ENCODE measurements at regions not wholly inside any gene's neighbourhood (a gene's known extent, or its start where the extent isn't known, plus 50 kb on each side); places are given as distances from the start of the nearest gene placed in this dataset.

- Histone ChIP-seq H3K4me1 (no peaks in the 10 kb centered on the region), H3K9me3 (replicated peaks) (no peaks in the 10 kb centered on the region), H3K27ac (no peak overlapping the region), H3K27me3 (no peaks in the 10 kb centered on the region), H3K36me3 (no peaks in the 10 kb centered on the region), H3K4me3 (no peak overlapping the region)
- DNase-seq, result no peak
These were observed 101.2 kb upstream of the ERG start for GRCh38 chr21:38599381-38599975.

DNA sequence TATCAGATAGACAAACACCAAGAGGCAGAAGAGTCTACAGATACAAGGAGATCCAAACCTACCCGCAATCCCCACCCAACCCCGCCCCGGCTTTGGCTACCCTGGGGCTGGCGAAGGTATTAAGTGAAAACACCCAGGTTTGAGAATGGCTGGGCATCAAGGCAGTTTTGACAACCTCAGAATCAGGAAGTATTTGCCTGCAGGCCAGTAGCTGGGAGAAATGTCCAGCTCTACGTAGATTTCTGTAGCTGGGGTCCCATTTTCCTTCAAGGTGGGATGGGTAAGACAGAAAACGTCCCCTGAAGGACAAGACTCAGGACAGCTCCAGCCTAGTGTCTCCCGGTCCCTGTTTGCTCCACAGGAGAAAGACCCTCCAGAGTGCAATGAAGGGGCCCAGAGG lies 101.8 kb upstream of the ERG start:
- H3K27me3 ChIP-seq, result no peaks in the 10 kb centered on the region

GRCh38 chr21:38605236-38605635 lies 107.0 kb upstream of the ERG start:
- Histone ChIP-seq H3K9me3 (replicated peaks) (no peaks in the 10 kb centered on the region), H3K27me3 (0 out of 2 replicates have a peak, but pooled peaks cover 4% of the 10 kb centered on the region), H3K36me3 (no peaks in the 10 kb centered on the region), H3K27ac (no peak overlapping the region), H3K4me3 (no peak overlapping the region), H3K4me1 (no peaks in the 10 kb centered on the region)
- DNase-seq, result no peak

More for the DNA sequence above, 101.8 kb upstream of the ERG start:
- Histone ChIP-seq H3K36me3 (no peaks in the 10 kb centered on the region), H3K4me1 (no peaks in the 10 kb centered on the region), H3K4me3 (no peak overlapping the region), H3K9me3 (replicated peaks) (no peaks in the 10 kb centered on the region), H3K27ac (no peak overlapping the region)
- DNase-seq, result no peak

GRCh38 chr21:38609580-38609979 lies 111.3 kb upstream of the ERG start:
- no peaks in the 10 kb centered on the region for H3K4me1 ChIP-seq
- DNase-seq, result no peak
- H3K36me3 ChIP-seq, result no peaks in the 10 kb centered on the region
- H3K4me3 ChIP-seq, result no peak overlapping the region
- no peak overlapping the region for H3K27ac ChIP-seq
- no peaks in the 10 kb centered on the region for H3K9me3 ChIP-seq (replicated peaks)
- peaks cover 4% of the 10 kb centered on the region; the same call in 1 of the 2 replicates for H3K27me3 ChIP-seq

- H3K27ac ChIP-seq, result no peak overlapping the region
- H3K4me3 ChIP-seq, result no peak overlapping the region
- H3K4me1 ChIP-seq, result no peaks in the 10 kb centered on the region
- no peaks in the 10 kb centered on the region for H3K9me3 ChIP-seq (replicated peaks)
- no peaks in the 10 kb centered on the region; the same call in 1 of the 2 replicates for H3K27me3 ChIP-seq
- DNase-seq, result no peak
- H3K36me3 ChIP-seq, result no peaks in the 10 kb centered on the region
These were observed 112.5 kb upstream of the ERG start for GRCh38 chr21:38610623-38611251.

DNA sequence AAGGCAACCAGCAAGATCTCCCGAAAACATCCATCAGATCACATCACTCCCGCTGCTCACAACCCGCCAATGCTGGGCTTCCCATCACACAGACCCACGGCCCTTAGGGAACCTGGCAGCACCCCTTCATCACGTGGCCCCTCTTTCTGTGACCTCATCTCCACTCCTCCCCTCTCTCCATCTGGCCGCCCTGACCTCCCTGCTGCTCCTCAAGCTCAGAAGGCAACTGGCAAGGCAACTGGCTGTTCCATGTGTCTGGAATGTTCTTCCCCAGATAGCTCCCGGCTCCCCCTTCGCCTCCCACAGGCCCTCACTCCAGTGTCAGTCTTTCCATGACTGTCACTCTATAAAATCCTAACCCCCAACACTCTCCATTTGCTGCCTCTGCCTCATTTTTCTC lies 113.0 kb upstream of the ERG start:
- H3K27me3 ChIP-seq, result no peaks in the 10 kb centered on the region; the same call in 1 of the 2 replicates
- H3K9me3 ChIP-seq (replicated peaks), result no peaks in the 10 kb centered on the region
- DNase-seq, result no peak
- H3K4me1 ChIP-seq, result no peaks in the 10 kb centered on the region
- H3K4me3 ChIP-seq, result no peak overlapping the region
- H3K27ac ChIP-seq, result no peak overlapping the region
- no peaks in the 10 kb centered on the region for H3K36me3 ChIP-seq

GRCh38 chr21:38613686-38614085 lies 115.4 kb upstream of the ERG start:
- Histone ChIP-seq H3K4me3 (no peak overlapping the region), H3K4me1 (no peaks in the 10 kb centered on the region), H3K27ac (no peak overlapping the region), H3K9me3 (replicated peaks) (no peaks in the 10 kb centered on the region), H3K36me3 (no peaks in the 10 kb centered on the region), H3K27me3 (no peaks in the 10 kb centered on the region; the same call in 1 of the 2 replicates)
- no peak for DNase-seq

GRCh38 chr21:38614558-38614957 lies 116.3 kb upstream of the ERG start:
- H3K4me3 ChIP-seq, result no peak overlapping the region
- no peak overlapping the region for H3K27ac ChIP-seq
- H3K27me3 ChIP-seq, result no peaks in the 10 kb centered on the region; the same call in 1 of the 2 replicates
- DNase-seq, result no peak
- no peaks in the 10 kb centered on the region for H3K4me1 ChIP-seq
- no peaks in the 10 kb centered on the region for H3K9me3 ChIP-seq (replicated peaks)
- H3K36me3 ChIP-seq, result no peaks in the 10 kb centered on the region

- H3K27ac ChIP-seq, result no peak overlapping the region
- H3K36me3 ChIP-seq, result no peaks in the 10 kb centered on the region
- no peaks in the 10 kb centered on the region; the same call in 1 of the 2 replicates for H3K27me3 ChIP-seq
- H3K4me3 ChIP-seq, result no peak overlapping the region
- H3K4me1 ChIP-seq, result no peaks in the 10 kb centered on the region
- no peak for DNase-seq
- H3K9me3 ChIP-seq (replicated peaks), result no peaks in the 10 kb centered on the region
These were observed 121.2 kb upstream of the ERG start for GRCh38 chr21:38619480-38619879.

DNA sequence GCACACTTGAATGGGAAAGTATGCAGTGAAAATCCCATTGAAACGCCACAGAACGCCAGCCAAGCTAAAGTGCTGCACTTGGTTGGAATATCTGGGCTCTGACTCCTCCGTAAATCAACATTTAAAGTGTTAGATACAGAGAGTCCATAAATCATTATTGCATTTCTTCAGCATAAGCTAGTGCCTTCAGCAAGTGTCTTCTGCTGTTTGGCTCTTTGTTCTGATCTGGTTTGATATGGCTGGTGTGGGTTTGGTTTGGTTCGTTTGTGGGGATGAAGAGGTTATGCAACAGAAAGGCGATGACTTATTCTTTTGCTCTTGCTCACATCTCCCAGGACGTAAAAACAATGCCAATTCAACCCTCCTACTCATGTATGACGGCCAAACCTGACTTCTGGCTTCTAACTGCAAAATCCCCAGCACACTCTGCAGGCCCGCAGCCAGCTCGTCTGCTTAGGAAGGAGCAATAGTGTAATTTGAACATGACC lies 121.8 kb upstream of the ERG start:
- Histone ChIP-seq H3K27me3 (no peaks in the 10 kb centered on the region; the same call in 1 of the 2 replicates), H3K4me1 (no peaks in the 10 kb centered on the region)

DNA sequence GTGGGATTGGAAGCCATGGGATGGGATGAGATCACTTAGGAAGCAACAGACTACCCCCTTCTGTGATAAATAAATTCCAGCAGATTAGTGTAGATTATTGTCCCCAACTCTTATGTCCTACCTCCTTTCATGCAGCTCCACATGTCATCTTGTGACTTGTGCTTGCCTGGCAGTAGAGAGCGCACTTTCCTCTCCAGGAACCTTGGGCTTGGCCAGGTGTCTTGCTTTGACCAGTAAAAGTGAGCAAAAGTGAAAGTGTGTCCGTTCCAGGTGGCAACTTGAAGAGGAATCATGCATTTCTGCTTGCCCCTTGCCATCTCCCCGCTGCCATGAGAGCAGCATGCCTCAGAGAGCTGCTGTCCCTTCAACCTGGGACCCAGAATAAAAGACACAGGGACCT lies 122.9 kb upstream of the ERG start:
- Histone ChIP-seq H3K9me3 (replicated peaks) (no peaks in the 10 kb centered on the region), H3K27me3 (no peaks in the 10 kb centered on the region; the same call in 1 of the 2 replicates), H3K4me1 (no peaks in the 10 kb centered on the region), H3K4me3 (no peak overlapping the region), H3K27ac (no peak overlapping the region), H3K36me3 (no peaks in the 10 kb centered on the region)
- DNase-seq, result no peak

More for the DNA sequence above, 121.8 kb upstream of the ERG start:
- DNase-seq, result no peak
- Histone ChIP-seq H3K36me3 (no peaks in the 10 kb centered on the region), H3K27ac (no peak overlapping the region), H3K9me3 (replicated peaks) (no peaks in the 10 kb centered on the region), H3K4me3 (no peak overlapping the region)

DNA sequence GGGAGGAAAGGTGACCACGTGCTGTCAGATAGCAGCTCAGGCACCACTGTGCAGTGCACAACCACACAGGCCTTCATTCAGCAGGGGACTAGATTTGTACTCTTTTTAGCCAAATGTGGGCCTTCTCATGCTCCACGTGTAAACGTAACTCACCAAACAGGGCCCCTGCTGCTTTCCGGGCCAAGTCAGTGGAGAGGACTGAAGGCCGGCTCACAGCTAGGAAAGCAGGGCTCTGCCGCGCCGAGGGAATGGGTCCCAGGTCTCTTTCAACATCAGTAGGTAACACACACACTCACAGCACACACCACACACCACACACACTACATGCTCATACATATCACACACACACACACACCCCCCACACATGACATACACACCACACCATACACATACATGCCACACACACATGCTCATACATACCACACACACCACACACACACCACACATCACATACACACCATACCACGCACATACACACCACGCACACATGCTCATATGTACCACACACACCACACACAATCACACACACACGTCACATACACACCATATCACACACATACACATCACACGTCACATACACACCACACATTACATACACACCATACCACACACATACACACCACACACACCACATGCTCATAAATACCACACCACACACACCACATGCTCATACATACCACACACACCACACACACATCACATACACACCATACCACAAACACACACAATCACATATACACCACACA lies 124.0 kb upstream of the ERG start:
- DNase-seq, result no peak
- Histone ChIP-seq H3K27ac (no peak overlapping the region), H3K27me3 (no peaks in the 10 kb centered on the region; the same call in 1 of the 2 replicates), H3K36me3 (no peaks in the 10 kb centered on the region), H3K9me3 (replicated peaks) (no peaks in the 10 kb centered on the region), H3K4me3 (no peak overlapping the region), H3K4me1 (no peaks in the 10 kb centered on the region)

GRCh38 chr21:38622827-38623209 lies 124.5 kb upstream of the ERG start:
- Histone ChIP-seq H3K27me3 (no peaks in the 10 kb centered on the region; the same call in 1 of the 2 replicates), H3K4me3 (no peak overlapping the region), H3K27ac (no peak overlapping the region), H3K4me1 (no peaks in the 10 kb centered on the region), H3K9me3 (replicated peaks) (no peaks in the 10 kb centered on the region), H3K36me3 (no peaks in the 10 kb centered on the region)
- DNase-seq, result no peak

- H3K4me3 ChIP-seq, result no peak overlapping the region
- no peaks in the 10 kb centered on the region for H3K9me3 ChIP-seq (replicated peaks)
- no peak for DNase-seq
- H3K27me3 ChIP-seq, result no peaks in the 10 kb centered on the region
- no peaks in the 10 kb centered on the region for H3K36me3 ChIP-seq
- no peaks in the 10 kb centered on the region for H3K4me1 ChIP-seq
- H3K27ac ChIP-seq, result no peak overlapping the region
These were observed 125.3 kb upstream of the ERG start for GRCh38 chr21:38623552-38623951.

DNA sequence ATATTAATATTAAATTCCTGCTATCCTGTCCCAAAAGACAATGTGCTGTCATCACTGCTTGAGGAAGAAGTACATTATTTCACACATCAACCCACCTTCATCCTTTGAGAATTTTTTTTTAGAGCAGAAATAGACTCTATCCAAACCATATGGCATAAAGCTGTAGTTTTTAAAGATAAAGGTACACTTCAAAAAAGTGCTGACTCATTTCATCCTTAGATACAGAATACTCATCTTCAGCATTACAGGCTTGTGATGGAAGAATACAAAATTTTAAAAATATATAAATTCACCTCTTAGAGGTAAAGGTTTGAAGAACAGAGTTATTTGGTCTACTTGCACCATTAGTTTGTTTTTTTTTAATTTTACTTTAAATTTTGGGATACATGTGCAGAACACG lies 126.7 kb upstream of the ERG start:
- Histone ChIP-seq H3K36me3 (no peaks in the 10 kb centered on the region), H3K4me1 (no peaks in the 10 kb centered on the region), H3K27me3 (no peaks in the 10 kb centered on the region), H3K4me3 (no peak overlapping the region), H3K27ac (no peak overlapping the region), H3K9me3 (replicated peaks) (no peaks in the 10 kb centered on the region)
- no peak for DNase-seq

All from SJCRH30 (cell line).